ENCODE measurements at regions not wholly inside any gene's neighbourhood (a gene's known extent, or its start where the extent isn't known, plus 50 kb on each side); places are given as distances from the start of the nearest gene placed in this dataset.

DNA sequence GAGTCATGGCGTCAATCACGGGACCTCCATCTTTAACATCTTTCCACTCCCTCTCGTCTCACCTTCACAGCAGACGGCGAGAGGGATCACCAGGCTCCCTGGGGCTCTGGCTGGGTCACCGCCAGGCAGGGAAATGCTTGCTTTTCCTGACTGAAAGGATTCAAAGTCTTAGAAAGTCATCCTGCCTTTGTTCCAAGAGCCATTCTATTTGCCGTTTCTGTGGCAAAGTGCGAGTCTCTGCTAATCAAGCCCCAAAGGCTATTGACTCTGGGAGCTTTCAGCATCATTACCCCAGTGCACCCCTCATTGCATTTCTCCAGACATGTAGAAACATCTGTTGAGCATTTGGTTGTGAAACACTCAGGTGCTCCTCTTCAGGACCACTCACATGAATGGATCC, 69.6 kb downstream of the GSC start:
- TF ChIP-seq EMX1 (CRISPR knock-in tag; IDR thresholded peaks at IDR 0.05) = no peak
- TF ChIP-seq NR2C2 (CRISPR knock-in tag; IDR thresholded peaks at IDR 0.05) = no peak
- no peak for TF ChIP-seq ZNF138 (CRISPR knock-in tag; conservative IDR thresholded peaks at IDR 0.05)
- TF ChIP-seq, protein P1, sequence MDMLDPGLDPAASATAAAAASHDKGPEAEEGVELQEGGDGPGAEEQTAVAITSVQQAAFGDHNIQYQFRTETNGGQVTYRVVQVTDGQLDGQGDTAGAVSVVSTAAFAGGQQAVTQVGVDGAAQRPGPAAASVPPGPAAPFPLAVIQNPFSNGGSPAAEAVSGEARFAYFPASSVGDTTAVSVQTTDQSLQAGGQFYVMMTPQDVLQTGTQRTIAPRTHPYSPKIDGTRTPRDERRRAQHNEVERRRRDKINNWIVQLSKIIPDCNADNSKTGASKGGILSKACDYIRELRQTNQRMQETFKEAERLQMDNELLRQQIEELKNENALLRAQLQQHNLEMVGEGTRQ (CRISPR knock-in tag; IDR thresholded peaks at IDR 0.05) = no peak
- TF ChIP-seq, protein P2, sequence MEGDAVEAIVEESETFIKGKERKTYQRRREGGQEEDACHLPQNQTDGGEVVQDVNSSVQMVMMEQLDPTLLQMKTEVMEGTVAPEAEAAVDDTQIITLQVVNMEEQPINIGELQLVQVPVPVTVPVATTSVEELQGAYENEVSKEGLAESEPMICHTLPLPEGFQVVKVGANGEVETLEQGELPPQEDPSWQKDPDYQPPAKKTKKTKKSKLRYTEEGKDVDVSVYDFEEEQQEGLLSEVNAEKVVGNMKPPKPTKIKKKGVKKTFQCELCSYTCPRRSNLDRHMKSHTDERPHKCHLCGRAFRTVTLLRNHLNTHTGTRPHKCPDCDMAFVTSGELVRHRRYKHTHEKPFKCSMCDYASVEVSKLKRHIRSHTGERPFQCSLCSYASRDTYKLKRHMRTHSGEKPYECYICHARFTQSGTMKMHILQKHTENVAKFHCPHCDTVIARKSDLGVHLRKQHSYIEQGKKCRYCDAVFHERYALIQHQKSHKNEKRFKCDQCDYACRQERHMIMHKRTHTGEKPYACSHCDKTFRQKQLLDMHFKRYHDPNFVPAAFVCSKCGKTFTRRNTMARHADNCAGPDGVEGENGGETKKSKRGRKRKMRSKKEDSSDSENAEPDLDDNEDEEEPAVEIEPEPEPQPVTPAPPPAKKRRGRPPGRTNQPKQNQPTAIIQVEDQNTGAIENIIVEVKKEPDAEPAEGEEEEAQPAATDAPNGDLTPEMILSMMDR (IDR thresholded peaks at IDR 0.05) = no peak
- no peak for TF ChIP-seq CREB1 (CRISPR knock-in tag; IDR thresholded peaks at IDR 0.05)
- no peak for TF ChIP-seq ELF4 (CRISPR knock-in tag; IDR thresholded peaks at IDR 0.05; ENCODE audit: low read depth)

Data from WTC11 (cell line).